ENCODE measurements at regions not wholly inside any gene's neighbourhood (a gene's known extent, or its start where the extent isn't known, plus 50 kb on each side); places are given as distances from the start of the nearest gene placed in this dataset.

- DNase-seq, result no peak
These were observed 403.1 kb upstream of the ZNF608 start for GRCh38 chr5:125149527-125149926.

GRCh38 chr5:125150041-125150669 is 403.7 kb upstream of the ZNF608 start:
- no peak for DNase-seq

GRCh38 chr5:125151150-125151900 is 404.9 kb upstream of the ZNF608 start:
- no peak for DNase-seq

- DNase-seq, result no peak
These were observed 405.6 kb upstream of the ZNF608 start for GRCh38 chr5:125152044-125152443.

GRCh38 chr5:125152461-125153189 is 406.2 kb upstream of the ZNF608 start:
- DNase-seq, result no peak

- DNase-seq, result no peak
These were observed 406.8 kb upstream of the ZNF608 start for GRCh38 chr5:125153231-125153630.

GRCh38 chr5:125154301-125155110 is 408.1 kb upstream of the ZNF608 start:
- DNase-seq, result no peak

GRCh38 chr5:125160787-125161502 is 414.5 kb upstream of the ZNF608 start:
- no peak for DNase-seq

- DNase-seq, result no peak
These were observed 416.3 kb upstream of the ZNF608 start for GRCh38 chr5:125162714-125163113.

- DNase-seq, result no peak
These were observed 423.0 kb upstream of the ZNF608 start for GRCh38 chr5:125169396-125169795.

- no peak for DNase-seq
These were observed 425.2 kb upstream of the ZNF608 start for GRCh38 chr5:125171641-125172040.

- DNase-seq, result no peak
These were observed 429.0 kb upstream of the ZNF608 start for GRCh38 chr5:125175348-125176004.

- no peak for DNase-seq
These were observed 429.6 kb upstream of the ZNF608 start for GRCh38 chr5:125176005-125176390.

GRCh38 chr5:125177340-125177739 is 430.9 kb upstream of the ZNF608 start:
- DNase-seq, result no peak

- DNase-seq, result no peak
These were observed 433.2 kb upstream of the ZNF608 start for GRCh38 chr5:125179612-125180011.

- DNase-seq, result no peak
These were observed 433.9 kb upstream of the ZNF608 start for GRCh38 chr5:125180231-125180829.

GRCh38 chr5:125181159-125181558 is 434.7 kb upstream of the ZNF608 start:
- DNase-seq, result no peak

GRCh38 chr5:125181955-125182354 is 435.5 kb upstream of the ZNF608 start:
- no peak for DNase-seq

GRCh38 chr5:125185740-125186139 is 439.3 kb upstream of the ZNF608 start:
- DNase-seq, result no peak

- no peak for DNase-seq
These were observed 440.5 kb upstream of the ZNF608 start for GRCh38 chr5:125186911-125187375.

- no peak for DNase-seq
These were observed 443.1 kb upstream of the ZNF608 start for GRCh38 chr5:125189531-125189941.

Data from activated CD4-positive, CD25-positive, alpha-beta regulatory T cell (primary cell).